CD4-positive, alpha-beta T cell treated with Interleukin-4 for 1 hour (primary cell): ENCODE measurements at regions not wholly inside any gene's neighbourhood (a gene's known extent, or its start where the extent isn't known, plus 50 kb on each side); places are given as distances from the start of the nearest gene placed in this dataset.
"Not testable (repeated sequence)": the region's sequence is repeated elsewhere in the genome, so short reads cannot be mapped to it uniquely, and the experiment has no call there.

Experiments
- DNase-seq, 2 donors: peaks; one replicate each; pipeline ENCODE4 v3.0.0-alpha.2; 2020 to 2022

DNA sequence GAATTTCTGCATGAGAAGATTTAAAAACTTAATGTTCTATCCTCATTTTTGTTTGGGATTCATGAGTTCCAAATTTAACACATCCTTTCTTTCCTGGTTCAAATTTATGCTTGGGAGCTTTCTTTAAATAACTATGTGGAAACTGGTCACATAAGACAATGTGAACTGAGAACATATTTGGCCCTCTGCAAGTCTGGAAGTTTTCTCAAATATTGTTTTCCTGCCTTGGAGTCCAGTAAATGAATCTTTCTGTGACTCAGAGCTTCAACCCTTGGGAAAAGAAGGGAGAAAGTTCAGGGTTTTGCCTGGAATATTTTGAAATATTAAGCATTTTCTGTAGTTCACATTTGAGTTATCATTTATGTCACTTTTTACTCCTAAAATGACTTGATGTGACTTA lies 559.0 kb upstream of the NRP1 start:
- DNase-seq: no peak

DNA sequence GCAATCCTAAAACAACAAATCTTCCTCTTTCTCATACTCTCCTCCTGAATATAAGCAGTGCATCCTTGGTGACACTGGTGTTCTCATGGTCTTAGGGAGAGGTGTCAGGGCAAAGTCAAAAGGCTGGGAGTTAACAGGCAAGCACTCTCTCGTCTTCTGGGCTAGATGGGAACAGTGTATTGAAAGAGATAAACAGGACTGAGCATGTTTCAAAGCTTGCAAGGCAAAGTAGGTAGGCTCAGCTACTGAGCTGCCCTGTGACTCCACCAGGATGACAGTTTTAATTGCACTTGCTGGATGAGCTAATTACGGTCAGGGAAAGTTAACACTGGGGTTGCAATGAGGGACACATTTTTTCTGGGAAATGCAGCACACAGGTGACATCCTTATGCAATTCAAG lies 554.9 kb upstream of the NRP1 start:
- no peak for DNase-seq

DNA sequence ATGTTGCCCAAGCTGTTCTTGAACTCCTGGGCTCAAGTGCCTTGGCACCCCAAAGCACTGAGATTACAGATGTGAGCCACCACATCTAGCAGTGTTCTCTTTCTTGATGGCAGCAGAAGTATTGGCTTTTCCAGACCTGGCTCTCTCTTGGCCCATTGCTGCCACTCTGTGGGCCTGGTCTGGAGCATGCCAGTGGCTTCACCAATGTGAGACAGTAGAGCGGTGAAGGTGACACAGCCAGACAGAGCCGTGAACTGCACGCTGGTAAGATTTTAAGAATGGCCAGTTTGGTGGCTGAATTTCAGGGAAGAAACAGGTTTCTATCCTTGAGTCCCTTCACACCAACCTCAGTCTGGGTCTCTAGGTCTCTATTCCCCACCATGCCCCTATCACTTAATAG lies 552.7 kb upstream of the NRP1 start:
- DNase-seq: no peak

DNA sequence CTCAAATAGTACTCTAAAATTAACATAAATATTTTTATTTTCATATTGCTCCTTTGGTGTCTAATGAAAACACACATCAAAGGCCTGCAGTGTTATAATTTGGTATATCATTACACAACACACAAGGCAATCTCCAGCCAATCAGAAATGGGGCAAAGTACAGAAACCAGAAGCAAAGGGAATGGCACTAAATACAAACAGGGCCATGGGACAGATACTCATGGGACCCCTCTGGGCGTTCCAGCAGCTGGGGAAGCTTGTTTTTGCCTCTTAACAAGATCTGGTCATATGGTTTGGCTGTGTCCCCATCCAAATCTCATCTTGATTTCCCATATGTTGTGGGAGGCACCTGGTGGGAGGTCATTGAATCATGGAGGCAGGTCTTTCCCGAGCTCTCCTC lies 551.8 kb upstream of the NRP1 start:
- no peak for DNase-seq

DNA sequence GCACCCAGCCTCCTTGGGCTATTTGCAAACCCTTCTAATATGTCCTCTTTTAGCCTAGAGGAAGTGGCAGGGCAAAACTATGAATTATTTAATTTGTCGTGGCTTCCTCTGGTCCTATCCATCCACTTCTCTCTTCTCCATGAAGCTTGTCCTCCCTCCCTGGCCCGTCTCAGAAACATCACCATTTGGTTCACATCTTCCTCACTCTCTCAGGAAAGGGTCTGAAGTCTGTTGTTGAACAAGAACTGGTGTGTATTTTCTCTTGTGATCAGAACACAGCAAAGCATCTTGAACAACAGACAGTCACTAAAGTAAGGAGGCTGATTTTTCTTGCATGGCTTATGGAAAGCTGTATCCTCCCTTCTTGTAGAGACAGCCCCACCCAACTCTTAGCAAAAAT lies 550.1 kb upstream of the NRP1 start:
- no peak for DNase-seq

DNA sequence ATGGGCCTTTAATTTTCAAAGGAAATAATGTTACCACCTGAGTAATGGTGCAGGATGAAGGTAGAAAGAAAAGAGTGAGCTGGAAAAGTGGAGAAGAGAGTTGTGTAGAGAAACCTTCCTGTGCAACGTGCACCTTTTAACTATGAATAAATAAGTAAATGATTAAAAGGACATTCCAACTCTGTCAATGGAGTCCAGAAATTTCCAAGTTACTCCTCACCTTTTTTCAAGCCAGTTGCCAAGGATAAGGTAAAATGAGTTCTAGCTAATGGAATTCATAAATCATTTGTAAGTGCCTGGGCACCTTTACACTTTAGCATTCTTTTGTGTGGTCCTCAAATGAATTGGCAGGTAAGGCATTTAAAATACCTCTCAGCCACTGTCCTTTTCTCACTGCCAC lies 549.4 kb upstream of the NRP1 start:
- no peak for DNase-seq

DNA sequence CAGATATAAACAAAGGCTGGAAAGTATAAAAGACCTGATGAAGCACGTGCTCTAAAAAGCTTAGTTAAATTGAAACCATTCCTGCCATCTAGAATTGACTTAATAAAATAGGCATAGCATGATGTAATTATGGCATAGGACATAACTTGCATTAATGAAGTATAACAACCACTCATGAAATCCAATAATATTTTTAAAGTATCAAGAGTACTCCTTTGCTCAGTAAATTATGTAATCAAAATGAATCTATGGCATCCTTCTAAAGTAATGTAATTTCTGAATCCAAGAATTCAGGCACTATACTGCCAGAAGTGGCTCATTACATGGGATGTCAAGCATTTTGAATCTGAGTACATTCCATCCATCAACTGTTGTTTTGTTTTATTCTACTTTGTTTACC lies 548.5 kb upstream of the NRP1 start:
- no peak for DNase-seq

DNA sequence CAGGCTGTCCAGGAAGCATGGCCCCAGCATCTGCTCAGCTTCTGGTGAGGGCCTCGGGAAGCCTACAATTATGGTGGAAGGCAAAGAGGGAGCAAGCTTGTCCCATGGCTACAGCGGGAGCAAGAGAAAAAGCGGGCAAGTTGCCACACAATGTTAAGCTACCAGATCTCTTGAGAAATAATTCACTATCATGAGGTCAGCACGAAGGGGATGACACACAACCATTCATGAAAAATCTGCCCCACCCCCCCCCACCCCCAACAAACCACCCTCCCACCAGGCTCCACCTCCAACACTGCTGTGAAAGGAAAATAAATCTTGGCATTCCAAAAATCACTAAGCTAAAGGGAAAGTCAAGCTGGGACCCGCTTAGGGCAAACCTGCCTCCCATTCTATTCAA lies 545.8 kb upstream of the NRP1 start:
- no peak for DNase-seq

DNA sequence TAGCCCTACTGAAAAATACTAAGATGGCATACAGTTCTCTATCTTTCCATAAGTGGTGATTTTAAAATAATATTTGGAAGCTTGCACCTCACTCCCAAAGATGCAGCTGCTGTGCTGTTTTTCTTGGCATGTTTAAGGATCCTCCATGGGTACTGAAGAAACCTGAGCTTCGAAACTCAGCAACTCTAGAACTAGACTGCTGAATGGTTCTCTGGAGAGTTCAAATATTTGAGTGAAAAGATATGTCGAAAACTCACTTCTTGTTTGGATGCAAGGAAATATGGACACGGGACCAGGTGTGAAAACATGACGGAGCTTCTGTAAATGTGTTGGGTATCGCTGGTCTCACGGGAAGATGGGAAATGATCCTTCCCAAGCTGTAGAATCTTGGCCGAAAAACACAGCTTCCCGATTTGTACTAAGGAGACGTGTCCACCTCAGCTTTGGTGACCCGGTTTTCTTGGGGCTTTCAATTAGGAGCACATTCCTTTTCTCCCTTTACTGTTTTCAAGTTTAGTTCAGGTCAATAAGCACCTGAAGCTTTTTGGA lies 543.8 kb upstream of the NRP1 start:
- DNase-seq: no peak

DNA sequence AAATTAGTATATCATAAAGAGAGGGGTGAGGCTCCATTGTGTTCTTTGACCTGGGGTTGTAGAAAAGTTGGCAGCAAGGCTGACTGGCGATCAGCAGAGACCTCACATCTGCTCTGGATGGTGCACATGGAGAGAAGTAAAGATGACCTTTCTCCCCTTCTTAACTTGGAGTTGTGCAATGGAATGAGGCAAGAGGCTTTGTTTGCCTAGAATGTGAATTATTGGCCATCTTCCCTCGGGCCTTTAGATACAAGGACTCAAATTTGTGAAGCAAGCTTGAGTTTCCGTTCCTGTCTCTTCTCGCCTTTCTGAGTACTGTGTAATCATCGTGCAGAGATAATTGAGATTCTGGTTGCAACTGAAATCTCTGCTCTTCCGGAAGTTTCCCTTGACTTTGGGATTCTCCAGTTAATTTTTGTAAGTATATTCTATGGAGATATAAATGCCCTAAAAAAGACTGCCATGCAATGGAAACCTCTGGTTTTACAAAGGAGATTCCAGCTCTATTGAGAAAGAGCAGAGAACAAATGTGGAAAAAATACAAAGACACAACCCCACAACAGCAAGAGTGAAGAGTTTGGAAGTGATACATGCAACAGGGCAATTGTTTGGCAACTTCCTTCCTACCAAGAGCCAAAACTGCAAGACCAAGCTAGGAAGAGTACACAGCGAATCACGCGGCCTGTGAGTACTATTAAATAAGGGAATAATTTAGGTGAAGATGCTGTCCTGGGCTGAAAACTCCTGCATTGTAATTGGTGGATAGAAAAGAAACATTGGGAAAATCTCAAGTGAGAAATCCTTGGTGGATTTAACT lies 542.3 kb upstream of the NRP1 start:
- DNase-seq: no peak

DNA sequence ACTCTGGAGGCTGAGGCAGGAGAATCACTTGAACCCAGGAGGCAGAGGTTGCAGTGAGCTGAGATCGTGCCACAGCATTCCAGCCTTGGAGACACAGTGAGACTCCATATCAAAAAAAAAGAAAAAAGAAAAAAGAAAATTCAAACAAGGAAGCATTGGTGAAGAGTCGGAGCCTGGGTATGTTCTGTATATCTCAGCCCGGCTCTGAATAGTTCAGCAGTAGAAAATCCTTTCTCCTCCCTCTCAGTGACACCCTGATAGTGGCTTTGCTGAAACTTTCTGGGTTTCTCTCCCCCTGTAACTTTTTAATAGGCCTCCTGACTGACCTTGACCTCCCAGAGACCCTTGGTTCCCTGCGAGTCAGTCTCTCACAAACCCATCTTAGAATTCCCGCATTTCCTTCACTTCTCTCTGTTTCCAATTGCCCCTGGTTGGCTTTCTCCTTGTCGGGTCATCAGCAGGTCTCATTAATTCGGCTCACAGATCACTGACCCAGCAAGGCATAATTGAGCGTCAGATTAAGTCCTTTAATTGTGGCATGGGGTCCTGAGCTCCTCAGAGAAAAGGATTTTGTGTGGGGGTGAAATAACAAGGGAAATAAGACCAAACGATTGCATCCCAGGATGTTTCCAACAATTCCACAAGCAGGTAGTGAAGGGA lies 541.6 kb upstream of the NRP1 start:
- DNase-seq: no peak

DNA sequence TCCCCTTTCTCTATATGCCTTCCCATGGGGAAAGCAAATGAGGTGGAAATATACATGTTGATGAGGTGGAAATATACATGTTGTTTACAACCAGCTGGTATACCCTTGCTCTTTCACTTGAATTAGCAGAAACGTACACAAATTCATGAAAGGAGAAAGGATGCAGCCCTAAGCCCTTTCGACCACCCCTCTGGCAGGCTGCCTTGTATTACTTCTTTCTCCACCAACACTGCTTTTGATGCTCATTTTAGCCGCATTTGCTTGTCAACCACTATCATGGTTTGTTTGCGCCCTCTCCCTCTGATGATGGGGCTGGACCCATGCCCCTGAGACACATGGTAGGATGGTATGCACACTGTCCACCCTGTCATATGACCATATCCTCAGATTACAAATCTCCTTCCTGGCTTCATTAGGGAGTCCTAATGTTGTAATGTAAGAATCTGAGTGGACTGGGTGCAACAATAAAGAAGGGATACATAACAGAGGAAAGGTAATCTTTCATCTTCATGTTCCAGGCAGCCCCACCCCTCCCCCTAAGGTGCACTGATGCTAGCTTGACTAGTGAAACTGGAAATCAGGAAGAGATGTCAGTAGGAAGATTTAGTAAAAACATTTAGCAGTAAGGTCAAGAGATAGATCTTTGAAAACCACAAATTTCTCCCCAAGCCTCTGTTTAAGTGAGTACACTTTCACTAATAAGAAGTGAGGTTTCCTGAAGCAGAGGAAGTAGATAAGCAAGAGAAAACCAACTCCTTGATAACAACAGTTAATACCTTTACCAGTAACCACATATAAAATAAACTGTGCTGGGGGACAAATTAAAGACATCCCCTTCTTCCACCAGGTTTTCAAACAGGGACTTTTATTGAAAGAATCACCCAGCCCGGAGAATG lies 536.8 kb upstream of the NRP1 start:
- no peak for DNase-seq

DNA sequence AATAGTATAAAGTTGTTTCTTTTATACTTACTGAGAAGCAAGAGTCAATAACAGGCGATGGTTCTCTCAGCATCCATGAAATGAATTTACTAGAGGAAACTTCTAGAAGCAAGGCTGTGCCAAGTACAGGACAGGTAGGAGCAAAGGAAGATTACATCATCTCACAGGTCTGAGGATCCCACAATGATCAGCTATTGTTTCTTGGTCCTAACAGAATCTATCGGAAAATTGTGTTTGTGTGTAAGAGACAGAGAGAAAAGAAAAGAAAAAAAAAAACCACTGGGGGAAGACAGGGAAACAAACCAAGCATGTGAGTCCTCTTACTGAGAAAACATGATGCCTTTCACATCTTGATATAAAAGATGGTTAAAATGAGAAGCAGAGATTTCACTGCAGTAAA lies 535.0 kb upstream of the NRP1 start:
- DNase-seq: no peak

DNA sequence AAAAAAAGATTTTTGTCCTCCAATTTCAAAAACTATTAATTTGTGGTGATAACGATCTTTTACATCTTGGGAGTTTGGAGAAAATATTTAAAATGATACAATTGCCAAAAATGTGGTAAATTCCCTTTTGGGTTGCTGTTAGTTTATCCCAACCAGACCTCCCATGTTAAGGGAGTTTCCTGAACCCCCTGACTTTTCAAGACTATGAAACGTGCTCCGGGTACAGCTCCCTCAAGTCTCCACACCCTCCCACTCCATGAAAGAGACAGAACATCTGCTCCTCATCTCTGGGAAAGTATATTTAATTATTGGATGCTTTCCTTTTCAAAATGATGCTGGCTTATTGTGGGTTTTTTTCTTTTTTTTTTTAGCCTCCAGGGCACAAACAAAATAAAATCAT lies 534.6 kb upstream of the NRP1 start:
- DNase-seq: no peak

DNA sequence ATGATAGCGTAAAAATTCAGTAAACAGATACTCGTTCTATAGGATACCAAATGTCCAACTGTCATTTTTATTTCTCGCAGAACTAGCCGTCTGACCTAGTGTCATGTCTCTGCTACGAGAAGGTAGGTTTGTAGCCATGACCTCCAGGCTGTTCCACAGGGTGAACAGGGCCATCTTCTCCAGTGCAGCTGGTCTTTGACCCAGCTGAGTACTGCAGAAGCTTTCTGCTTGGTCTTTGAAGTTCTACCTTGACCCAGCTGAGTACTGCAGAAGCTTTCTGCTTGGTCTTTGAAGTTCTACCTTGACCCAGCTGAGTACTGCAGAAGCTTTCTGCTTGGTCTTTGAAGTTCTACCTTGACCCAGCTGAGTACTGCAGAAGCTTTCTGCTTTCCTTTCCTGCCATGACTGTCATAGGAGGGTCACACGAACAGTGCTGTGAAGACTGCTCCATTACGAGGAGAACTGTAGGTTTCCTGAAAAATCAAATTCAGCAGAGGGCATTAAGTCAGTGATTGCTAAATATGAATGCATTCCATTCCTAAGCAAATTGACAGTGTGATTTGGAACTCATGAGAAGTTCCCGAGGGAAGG lies 532.8 kb upstream of the NRP1 start:
- not testable (repeated sequence) for DNase-seq

DNA sequence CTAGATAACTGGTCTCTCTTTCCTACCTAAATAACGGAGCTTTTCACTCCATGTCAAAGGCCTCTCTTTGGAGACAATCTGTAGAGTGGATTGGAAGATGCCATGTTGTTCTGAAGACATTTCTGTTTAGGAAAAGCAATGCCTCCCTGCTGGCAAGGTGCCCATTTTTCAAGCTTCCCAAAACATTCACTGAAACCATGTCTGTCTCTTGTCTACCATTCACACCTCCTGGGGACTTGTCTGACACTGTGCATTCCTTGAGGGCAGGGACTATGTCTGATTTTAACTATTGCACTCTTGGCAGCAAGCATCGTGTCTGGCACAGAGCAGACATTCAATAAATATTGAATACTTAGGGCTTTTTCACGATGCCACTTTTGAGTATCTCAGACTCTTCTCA lies 528.9 kb upstream of the NRP1 start:
- DNase-seq: no peak

DNA sequence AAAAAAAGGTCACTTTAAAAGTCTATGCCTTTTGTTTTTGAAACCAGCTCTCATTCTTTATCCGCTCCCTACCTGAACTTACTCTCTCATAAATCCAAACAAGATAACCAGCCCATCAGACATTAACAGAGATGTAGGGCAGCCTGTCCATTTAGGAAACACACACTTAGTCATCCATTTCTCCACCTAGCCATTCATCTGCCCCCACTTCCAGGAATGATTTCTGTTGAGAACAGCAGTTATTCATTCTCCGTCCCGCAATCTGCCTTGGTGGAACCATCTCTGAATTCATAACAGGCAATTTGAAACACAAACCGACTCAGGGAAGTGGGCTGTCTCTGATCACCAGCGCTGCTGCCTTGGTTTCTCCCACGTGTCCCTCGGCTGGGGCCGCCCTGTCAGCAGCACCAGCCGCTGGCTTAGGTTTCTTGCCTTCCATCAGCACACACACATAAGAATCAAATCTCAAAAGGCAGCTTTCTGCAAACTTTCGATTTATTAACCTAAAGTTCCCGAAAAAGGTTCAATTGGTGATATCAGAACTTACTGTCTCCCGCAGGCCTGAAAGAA lies 528.2 kb upstream of the NRP1 start:
- DNase-seq: no peak

DNA sequence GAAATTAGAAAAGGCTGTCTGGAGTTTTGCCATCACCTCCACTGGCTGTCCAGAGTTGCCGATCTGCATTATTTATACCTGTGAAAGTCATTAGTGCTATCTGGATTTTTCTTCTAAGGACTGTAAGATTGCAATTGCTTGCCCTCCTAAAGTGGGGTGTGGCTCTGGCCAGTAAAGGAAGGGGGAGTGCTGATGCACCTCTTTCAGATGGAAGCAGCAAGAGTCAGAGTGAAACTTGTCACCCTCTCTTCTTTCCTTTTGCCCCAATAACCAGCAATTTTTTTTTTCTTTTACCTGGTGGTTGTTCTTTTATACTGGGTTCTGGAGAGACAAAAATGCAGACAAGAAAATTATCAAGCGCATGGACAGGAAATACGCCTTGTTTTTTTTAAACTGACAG lies 527.4 kb upstream of the NRP1 start:
- DNase-seq: no peak

DNA sequence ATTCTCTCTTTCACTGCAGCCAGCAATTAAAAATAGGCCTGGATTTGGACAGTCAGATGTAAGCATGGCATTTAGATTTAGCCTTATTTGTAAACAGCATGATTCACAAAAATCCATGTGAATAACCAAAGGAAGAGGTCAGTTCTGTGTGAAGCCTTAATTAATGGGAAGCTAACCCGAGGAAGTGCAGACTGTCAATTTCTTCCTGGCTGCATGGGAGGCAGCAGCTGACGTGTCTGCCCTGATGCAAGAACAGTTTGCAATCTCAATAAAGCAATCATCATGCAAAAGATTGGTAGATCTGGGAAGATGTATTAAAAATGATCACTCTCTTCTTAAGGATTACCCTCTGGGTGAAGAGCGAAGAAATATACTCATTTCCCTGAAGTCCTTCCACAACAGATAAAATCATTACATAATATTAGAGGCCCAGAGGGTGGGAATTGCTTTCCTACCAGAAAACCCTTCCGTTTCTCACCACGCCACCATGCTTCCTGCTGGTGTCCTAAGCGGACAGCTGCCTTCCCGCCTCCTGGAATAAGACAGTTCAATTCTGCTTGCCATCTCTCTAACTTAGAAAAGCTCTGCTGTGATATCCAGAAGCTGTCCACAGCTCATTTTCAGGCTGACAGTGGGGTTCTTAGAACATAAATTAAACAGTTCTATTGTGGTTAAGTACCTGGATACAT lies 526.7 kb upstream of the NRP1 start:
- DNase-seq: peak in 1 of 2 donors; percentile 0

DNA sequence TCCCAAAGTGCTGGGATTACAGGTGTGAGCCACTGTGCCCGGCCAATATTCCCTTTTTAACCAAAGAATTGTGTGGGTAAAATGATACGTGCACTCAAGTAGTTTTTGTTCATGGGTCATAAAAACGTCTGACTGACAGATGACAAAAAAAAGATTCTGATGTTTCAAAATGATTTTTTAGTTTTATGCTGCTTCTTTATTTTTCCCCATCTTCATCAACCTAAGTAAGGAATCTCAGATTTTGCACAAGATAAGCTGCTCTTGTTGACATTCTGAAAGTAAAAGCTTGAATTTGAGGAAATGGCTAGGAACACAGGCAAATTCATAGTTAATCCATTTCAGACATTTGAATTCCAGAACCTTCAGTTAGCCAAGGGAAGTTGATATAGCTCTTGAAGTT lies 526.1 kb upstream of the NRP1 start:
- no peak for DNase-seq

DNA sequence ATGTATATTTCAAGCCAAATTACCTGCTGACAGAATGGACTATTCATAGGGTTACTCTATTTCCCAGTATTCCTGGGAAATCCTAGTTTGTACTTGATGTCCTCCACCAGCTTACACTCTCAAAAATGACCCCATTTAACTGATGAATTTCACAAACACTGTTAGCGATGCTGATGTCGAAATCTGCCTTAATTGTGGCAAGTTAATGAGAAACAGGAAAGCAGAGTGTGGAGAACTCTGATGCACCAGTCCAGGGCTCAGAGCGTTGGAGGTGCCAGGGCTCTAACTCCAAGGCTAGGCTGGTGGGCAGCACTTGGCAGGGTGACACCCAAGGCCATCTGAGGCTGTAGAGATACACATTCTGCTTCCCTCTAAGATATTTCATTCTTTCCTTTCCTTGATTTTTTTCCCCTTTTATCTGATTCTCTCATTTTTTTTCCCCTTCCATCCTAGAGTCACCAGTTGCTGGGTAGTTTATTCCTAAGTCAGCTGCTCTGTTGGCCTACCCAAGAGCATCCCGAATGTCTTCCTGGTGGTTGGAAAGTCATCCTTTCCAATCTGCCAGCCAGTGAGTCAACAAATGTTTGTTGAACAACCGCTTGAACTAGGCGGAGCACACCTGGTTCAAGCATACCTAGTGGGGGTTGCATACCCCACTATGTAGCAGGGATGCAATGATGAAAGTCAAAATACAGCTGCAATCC lies 525.0 kb upstream of the NRP1 start:
- no peak for DNase-seq
